GM13977 (cell line): ENCODE measurements at regions not wholly inside any gene's neighbourhood (a gene's known extent, or its start where the extent isn't known, plus 50 kb on each side); places are given as distances from the start of the nearest gene placed in this dataset.

Source experiments
- DNase-seq: peaks from one replicate; pipeline ENCODE4 v3.0.0; 2012; ENCODE audit warnings: low spot score
- in situ Hi-C: fragments of 300-500 bp; cut with MboI; formaldehyde crosslinking; loops from one replicate; pipeline ENCODE4 v1.12.0; 2022; ENCODE audit warnings: low sequenced_read_pairs, low pct_unique_long_range_greater_than_20kb, mixed read lengths, inconsistent platforms; ENCODE audit not compliant: unreplicated experiment
- TF ChIP-seq, protein P1 (sequence below): IDR thresholded peaks from 2 replicates; pipeline ENCODE4 v1.5.1; 2012; ENCODE audit warnings: mild to moderate bottlenecking, control low read depth; ENCODE audit not compliant: insufficient read depth; ENCODE audit errors: extremely low read depth, missing control alignments

DNA sequence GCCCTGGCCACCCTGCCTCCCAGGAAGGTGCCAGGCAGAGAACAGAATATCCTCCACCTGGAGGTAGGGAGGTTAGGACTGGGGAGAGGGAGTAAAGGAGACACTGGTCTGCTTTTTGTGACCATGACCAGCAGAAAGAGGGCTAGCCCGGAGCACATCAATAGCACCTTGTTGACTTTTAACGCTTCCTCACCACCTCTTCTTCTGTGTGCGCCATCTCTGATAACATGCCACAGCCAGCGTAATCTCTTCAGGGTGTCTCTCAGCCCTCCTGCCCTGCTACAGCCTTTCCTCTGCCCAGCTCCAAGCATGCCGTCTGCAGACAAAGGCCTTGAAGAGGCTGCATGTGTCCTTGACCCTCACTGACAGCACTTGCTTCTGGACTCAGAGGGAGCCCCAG lies 50.9 kb upstream of the GJA5 start:
- TF ChIP-seq, protein P1, sequence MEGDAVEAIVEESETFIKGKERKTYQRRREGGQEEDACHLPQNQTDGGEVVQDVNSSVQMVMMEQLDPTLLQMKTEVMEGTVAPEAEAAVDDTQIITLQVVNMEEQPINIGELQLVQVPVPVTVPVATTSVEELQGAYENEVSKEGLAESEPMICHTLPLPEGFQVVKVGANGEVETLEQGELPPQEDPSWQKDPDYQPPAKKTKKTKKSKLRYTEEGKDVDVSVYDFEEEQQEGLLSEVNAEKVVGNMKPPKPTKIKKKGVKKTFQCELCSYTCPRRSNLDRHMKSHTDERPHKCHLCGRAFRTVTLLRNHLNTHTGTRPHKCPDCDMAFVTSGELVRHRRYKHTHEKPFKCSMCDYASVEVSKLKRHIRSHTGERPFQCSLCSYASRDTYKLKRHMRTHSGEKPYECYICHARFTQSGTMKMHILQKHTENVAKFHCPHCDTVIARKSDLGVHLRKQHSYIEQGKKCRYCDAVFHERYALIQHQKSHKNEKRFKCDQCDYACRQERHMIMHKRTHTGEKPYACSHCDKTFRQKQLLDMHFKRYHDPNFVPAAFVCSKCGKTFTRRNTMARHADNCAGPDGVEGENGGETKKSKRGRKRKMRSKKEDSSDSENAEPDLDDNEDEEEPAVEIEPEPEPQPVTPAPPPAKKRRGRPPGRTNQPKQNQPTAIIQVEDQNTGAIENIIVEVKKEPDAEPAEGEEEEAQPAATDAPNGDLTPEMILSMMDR: no peak
- DNase-seq: no peak
- in situ Hi-C loops: no loop called here

DNA sequence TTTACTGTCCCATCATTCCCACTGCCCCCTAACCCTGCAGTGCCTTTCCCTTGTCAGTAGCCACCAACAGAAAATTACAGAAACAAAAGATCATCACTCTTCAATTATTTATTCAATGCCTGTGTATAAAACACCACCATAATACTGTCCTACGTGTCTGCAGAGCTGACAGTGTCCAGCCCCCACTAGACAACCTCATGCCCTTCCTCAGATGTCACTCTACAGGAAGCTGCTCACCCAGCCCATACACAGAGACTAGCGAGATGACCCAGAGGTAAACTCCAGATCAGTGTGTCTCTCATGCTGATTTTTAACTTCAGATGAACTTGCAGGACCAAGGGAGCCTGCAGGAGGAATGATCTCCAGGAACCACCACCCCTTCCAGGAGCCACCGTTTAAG lies 51.3 kb upstream of the GJA5 start:
- in situ Hi-C loops: no loop called here
- TF ChIP-seq, protein P1: no peak
- DNase-seq: no peak

DNA sequence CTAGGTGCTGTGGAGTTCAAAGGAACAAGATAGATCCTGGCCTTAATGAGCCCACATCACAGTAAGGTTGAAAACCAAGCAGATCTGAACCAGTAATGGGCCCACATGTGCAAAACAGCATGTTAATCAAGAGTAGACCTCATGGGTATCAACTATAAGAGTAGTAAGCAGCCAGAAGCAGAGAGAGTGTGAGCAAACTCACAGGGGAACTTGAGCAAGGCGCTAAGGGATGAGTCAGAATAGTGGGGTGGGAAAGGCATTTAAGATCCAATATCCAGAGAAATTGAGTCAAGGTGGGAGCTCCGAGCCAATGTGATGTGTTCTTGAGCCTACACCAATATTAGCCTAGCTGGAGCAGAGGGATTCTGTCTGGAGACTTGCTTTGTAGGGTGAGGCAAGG lies 52.4 kb upstream of the GJA5 start:
- in situ Hi-C loops: no loop called here
- TF ChIP-seq, protein P1: no peak

DNA sequence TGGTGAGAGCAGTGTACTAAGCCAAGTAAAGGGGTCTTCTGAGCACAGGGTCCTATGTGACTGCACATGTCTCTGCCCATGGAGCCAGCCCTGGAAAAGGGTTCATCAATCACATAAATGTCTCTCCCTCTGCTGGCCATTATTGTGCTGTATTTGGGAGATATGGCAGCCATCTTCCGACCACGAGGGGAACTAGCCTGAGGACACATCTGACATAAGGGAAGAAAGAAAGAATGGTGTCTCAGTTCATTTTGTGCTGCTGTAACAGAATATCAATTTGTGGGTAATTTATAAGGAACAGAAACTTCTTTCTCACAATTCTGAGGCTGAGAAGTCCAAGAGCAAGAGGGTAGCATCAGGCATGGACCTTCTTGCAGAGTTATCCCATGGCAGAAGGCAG lies 55.1 kb upstream of the GJA5 start:
- in situ Hi-C loops: no loop called here
- no peak for DNase-seq
- TF ChIP-seq, protein P1: no peak

More for the DNA sequence above, 52.4 kb upstream of the GJA5 start:
- no peak for DNase-seq

DNA sequence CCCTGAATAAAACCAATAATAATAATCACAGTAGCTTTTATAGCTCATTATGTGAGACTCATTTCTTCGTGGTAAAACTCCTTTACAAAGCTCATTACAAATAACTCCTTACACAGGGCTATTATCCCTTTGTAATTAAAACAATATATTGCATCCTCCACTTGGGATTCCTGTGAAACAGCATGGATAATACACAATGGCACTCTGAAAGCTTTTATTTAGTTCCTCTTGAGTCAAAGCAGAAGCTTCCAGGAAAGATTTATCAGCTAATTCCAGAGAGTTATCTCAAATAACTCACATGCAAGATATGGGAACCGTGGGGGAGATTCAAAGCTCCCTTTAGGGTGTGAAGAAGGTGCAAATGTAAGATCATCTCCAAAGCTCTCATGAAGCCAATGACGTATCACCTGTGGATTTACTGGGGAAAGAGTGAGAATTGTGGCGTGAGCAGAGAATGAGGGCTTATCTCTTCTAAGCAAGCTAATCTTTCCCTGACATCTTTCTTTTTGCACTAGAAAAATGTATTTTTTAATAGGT lies 60.4 kb upstream of the GJA5 start:
- no peak for DNase-seq
- TF ChIP-seq, protein P1: no peak
- in situ Hi-C loops: no loop called here

DNA sequence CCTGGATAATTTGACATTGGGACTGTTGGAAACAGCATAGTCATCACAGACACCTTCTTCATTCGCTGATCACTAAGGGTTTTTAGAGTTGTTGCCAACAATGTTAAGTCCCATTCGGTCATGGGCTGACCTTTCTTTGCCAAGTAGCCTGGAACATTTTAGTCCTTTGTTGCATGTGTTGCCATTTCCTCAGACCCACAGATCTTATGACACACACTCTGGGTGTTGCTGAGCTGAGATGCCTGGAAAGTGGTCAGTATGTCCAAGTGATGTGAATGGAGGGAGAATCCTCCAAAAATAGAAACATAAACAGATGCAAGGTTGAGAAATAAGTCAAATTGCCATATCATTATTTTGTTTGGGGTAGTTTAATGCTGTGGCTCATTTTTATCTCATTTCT lies 61.5 kb upstream of the GJA5 start:
- DNase-seq: no peak
- TF ChIP-seq, protein P1: no peak
- in situ Hi-C loops: no loop called here

DNA sequence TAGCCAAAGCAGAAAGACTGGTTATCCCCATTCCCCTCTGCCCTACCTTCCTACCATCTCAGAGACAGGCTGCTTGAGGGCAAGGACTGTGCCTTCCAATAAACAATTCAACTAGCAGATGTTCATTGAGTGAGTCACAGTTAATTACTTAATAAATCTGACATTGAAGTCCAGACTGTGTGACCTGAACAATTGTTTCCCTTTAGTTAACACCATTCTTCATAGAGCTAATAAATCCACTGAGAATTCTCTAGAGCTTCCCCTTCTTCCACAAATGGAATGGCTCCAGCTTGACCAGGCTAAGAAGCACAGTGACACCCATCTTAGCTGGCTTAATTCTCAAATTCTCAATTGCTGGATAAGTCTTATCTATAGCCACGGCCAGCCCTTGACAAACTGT lies 61.9 kb upstream of the GJA5 start:
- in situ Hi-C loops: no loop called here
- TF ChIP-seq, protein P1: no peak
- DNase-seq: no peak
